ENCODE measurements at regions not wholly inside any gene's neighbourhood (a gene's known extent, or its start where the extent isn't known, plus 50 kb on each side); places are given as distances from the start of the nearest gene placed in this dataset.

DNA sequence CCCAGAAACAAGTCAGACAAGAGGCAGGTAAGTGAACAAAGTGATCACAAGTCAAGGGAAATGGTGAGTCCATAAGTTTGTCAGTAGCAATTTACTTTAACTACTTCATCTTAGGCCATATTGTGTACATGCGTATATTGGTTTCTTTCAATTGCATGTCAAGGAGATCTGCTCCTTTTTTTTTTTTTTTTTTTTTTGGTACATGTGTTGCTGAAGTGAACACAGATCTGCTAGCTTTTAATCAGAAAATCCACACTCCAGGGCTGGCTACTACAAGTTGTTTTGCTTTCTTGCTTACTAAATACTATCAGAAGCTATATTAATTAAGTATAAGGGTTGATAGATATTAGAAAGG, 985.1 kb downstream of the TSN start:
- H3K4me3 ChIP-seq (ENCODE audit: low read length) = no peak overlapping the region
- H3K36me3 ChIP-seq (ENCODE audit: control insufficient read depth, insufficient read depth, low read length, severe bottlenecking) = no peaks in the 10 kb centered on the region
- H3K27me3 ChIP-seq (replicated peaks; ENCODE audit: control insufficient read depth, insufficient read depth, low read length) = no peaks in the 10 kb centered on the region
- no peak for DNase-seq (ENCODE audit: low read depth)
- H3K9me3 ChIP-seq (ENCODE audit: control insufficient read depth, low read length) = no peaks in the 10 kb centered on the region
- H3K9ac ChIP-seq (ENCODE audit: low read length) = no peak overlapping the region
- no peaks in the 10 kb centered on the region for H3K4me1 ChIP-seq (ENCODE audit: control insufficient read depth, insufficient read depth, low read length)

DNA sequence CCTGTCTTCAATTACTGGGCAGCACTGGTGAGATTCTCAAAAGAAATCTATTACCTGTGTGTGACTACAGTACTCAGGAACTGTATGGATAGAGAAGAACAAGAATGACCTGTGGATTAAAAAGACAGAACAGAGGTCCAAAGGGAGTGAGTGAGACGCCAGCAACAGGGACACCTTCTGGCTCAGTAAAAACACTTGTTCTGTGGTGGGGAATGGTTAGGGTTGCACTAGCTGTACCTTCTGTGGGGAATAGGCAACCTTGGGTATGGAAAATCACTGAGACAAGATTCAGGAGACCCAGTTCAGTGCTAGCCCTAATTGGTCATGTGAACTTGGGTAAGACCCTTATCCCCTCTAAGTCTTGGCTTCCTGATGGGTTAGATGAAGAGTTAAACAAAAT, 986.0 kb downstream of the TSN start:
- Histone ChIP-seq H3K27me3 (replicated peaks; ENCODE audit: control insufficient read depth, insufficient read depth, low read length) (no peaks in the 10 kb centered on the region), H3K4me1 (ENCODE audit: control insufficient read depth, insufficient read depth, low read length) (no peaks in the 10 kb centered on the region), H3K36me3 (ENCODE audit: control insufficient read depth, insufficient read depth, low read length, severe bottlenecking) (no peaks in the 10 kb centered on the region), H3K9ac (ENCODE audit: low read length) (no peak overlapping the region), H3K4me3 (ENCODE audit: low read length) (no peak overlapping the region), H3K9me3 (ENCODE audit: control insufficient read depth, low read length) (no peaks in the 10 kb centered on the region)
- DNase-seq (ENCODE audit: low read depth) = no peak

DNA sequence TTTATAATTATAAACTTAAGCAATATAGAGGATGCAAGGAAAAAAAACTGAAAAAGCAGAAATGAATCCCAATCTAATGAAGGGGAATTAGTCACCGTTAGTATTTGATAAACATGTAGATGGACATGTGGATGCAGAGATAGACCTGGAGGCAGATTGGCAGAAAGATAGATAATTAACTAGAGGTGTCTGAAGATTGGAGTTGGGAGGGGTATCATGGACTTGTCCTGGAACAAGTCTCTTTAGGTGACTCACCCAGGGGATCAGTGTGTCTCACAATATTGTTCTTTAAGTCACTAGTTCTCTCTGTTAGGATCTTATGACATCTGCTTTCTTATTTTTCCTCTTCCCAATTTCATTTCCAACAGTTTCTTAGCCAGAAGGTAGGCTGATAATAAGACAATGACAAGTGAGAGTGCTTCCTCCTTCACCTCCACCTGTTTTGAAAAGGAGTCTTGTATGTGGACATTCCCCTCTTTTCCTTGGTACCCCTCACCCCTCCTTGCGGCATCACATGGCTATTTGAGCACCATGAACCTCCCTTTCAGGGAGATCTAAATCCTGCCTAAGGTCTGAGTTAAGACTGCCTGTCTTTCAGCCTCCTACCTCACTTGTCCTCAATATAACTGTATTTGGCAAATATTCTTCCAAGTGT, 987.7 kb downstream of the TSN start:
- Histone ChIP-seq H3K36me3 (ENCODE audit: control insufficient read depth, insufficient read depth, low read length, severe bottlenecking) (no peaks in the 10 kb centered on the region), H3K27me3 (replicated peaks; ENCODE audit: control insufficient read depth, insufficient read depth, low read length) (no peaks in the 10 kb centered on the region), H3K4me3 (ENCODE audit: low read length) (no peak overlapping the region), H3K9ac (ENCODE audit: low read length) (no peak overlapping the region), H3K4me1 (ENCODE audit: control insufficient read depth, insufficient read depth, low read length) (no peaks in the 10 kb centered on the region), H3K9me3 (ENCODE audit: control insufficient read depth, low read length) (no peaks in the 10 kb centered on the region)
- no peak for DNase-seq (ENCODE audit: low read depth)

DNA sequence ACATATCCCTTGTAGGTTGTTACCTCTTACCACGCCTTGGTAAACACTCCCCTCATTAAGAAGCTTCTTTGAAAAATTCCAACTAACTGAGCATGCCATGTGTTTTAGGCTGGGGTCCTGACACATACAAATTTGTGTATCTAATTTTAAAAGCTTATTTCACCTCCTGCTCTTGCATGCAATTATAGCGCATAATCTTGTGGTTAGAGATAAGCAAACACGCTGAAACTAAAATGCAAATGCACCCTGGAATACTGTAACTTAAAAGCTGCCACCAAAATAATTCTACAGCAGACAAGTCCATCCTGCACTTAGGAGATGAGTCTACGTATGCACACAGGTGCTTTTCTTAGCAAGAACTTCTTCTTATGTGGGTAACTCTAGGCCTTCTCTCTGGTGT, 990.2 kb downstream of the TSN start:
- no peak overlapping the region for H3K9ac ChIP-seq (ENCODE audit: low read length)
- no peaks in the 10 kb centered on the region for H3K9me3 ChIP-seq (ENCODE audit: control insufficient read depth, low read length)
- H3K4me1 ChIP-seq (ENCODE audit: control insufficient read depth, insufficient read depth, low read length) = no peaks in the 10 kb centered on the region
- DNase-seq (ENCODE audit: low read depth) = no peak
- H3K4me3 ChIP-seq (ENCODE audit: low read length) = no peak overlapping the region
- H3K36me3 ChIP-seq (ENCODE audit: control insufficient read depth, insufficient read depth, low read length, severe bottlenecking) = no peaks in the 10 kb centered on the region
- H3K27me3 ChIP-seq (replicated peaks; ENCODE audit: control insufficient read depth, insufficient read depth, low read length) = no peaks in the 10 kb centered on the region

DNA sequence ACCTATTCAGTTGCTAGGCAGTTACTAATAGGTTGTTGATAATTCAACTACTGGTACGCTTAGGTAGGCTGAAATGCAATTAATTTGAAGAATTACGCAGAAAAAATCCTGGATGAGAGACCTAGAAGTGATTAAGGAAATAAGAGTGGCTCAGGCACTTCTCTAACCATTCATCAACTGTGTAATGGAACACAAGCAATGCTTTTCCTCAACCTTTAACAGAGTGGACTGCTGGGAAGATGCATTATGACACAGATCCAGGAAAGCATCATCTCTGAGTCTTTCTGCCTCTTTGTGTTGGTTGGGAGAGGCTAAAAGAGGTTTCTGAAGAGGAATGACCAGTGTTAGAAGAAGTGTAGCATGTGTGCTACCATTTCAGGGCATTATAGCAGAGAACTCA, 992.2 kb downstream of the TSN start:
- Histone ChIP-seq H3K36me3 (ENCODE audit: control insufficient read depth, insufficient read depth, low read length, severe bottlenecking) (no peaks in the 10 kb centered on the region), H3K9me3 (ENCODE audit: control insufficient read depth, low read length) (no peaks in the 10 kb centered on the region), H3K9ac (ENCODE audit: low read length) (no peak overlapping the region), H3K4me1 (ENCODE audit: control insufficient read depth, insufficient read depth, low read length) (no peaks in the 10 kb centered on the region), H3K4me3 (ENCODE audit: low read length) (no peak overlapping the region), H3K27me3 (replicated peaks; ENCODE audit: control insufficient read depth, insufficient read depth, low read length) (no peaks in the 10 kb centered on the region)
- no peak for DNase-seq (ENCODE audit: low read depth)

DNA sequence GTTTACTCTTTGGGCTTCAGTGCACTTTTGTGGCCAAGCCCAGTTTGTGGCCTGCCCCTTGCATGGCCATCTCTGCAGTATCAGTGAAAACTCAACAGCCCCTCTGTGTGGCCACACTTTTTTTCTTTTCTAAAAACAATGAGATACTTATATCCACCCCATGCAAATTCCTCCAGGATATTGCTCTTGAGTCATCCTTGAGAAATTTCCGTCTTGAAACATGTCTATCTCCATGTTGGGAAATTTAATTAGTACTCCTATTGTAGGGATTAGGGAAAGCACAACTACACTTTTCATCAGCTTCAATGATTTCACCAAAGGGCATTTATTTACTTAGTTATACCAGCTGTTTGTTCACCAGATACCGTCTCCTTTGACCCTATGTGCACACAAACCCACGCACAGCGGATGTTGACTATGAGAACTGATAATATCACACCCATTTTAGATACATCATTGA, 993.1 kb downstream of the TSN start:
- H3K4me1 ChIP-seq (ENCODE audit: control insufficient read depth, insufficient read depth, low read length) = no peaks in the 10 kb centered on the region
- DNase-seq (ENCODE audit: low read depth) = peak; percentile 5
- H3K9ac ChIP-seq (ENCODE audit: low read length) = no peak overlapping the region
- no peaks in the 10 kb centered on the region for H3K36me3 ChIP-seq (ENCODE audit: control insufficient read depth, insufficient read depth, low read length, severe bottlenecking)
- no peak overlapping the region for H3K4me3 ChIP-seq (ENCODE audit: low read length)
- no peaks in the 10 kb centered on the region for H3K9me3 ChIP-seq (ENCODE audit: control insufficient read depth, low read length)
- no peaks in the 10 kb centered on the region for H3K27me3 ChIP-seq (replicated peaks; ENCODE audit: control insufficient read depth, insufficient read depth, low read length)

DNA sequence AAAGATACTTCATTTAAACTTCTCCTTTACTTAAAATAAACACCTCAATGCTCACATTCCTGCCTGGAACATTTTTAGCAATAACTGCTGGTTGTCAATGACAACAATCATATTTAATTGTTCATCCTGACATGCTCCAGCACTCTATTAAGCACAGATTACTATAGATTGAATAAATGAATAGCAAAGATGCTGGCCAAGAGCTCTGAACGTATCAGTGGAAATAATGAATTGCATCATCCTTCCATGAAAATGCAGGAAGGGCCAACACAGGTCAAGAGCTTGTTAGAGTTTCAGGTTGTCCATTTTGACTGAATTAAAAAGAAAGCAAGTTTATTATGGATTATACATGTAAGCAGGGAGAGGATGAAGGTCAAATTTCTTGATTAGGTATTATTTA, 994.0 kb downstream of the TSN start:
- Histone ChIP-seq H3K27me3 (replicated peaks; ENCODE audit: control insufficient read depth, insufficient read depth, low read length) (no peaks in the 10 kb centered on the region), H3K4me1 (ENCODE audit: control insufficient read depth, insufficient read depth, low read length) (no peaks in the 10 kb centered on the region), H3K9ac (ENCODE audit: low read length) (no peak overlapping the region), H3K9me3 (ENCODE audit: control insufficient read depth, low read length) (no peaks in the 10 kb centered on the region), H3K36me3 (ENCODE audit: control insufficient read depth, insufficient read depth, low read length, severe bottlenecking) (no peaks in the 10 kb centered on the region), H3K4me3 (ENCODE audit: low read length) (no peak overlapping the region)
- no peak for DNase-seq (ENCODE audit: low read depth)

DNA sequence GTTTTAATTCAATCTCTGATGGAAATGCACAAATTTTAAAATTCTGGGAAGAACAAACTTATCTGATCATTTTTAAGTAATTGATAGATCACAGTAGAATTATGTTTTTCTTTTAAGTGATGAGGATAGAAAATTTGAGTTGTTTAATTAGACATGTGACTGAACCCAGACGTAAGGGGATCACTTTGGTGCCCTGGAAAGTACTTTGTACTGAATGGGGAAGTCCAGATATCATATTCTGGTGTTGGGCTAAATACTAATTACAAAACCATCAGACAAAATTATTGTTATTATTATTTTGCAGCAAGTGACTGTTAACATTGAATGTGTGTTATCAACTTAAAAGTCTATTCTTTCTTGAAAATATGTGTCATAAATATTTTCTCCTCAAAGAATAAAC, 994.6 kb downstream of the TSN start:
- Histone ChIP-seq H3K27me3 (replicated peaks; ENCODE audit: control insufficient read depth, insufficient read depth, low read length) (no peaks in the 10 kb centered on the region), H3K9ac (ENCODE audit: low read length) (no peak overlapping the region), H3K9me3 (ENCODE audit: control insufficient read depth, low read length) (no peaks in the 10 kb centered on the region), H3K36me3 (ENCODE audit: control insufficient read depth, insufficient read depth, low read length, severe bottlenecking) (no peaks in the 10 kb centered on the region), H3K4me3 (ENCODE audit: low read length) (no peak overlapping the region), H3K4me1 (ENCODE audit: control insufficient read depth, insufficient read depth, low read length) (no peaks in the 10 kb centered on the region)
- DNase-seq (ENCODE audit: low read depth) = no peak

DNA sequence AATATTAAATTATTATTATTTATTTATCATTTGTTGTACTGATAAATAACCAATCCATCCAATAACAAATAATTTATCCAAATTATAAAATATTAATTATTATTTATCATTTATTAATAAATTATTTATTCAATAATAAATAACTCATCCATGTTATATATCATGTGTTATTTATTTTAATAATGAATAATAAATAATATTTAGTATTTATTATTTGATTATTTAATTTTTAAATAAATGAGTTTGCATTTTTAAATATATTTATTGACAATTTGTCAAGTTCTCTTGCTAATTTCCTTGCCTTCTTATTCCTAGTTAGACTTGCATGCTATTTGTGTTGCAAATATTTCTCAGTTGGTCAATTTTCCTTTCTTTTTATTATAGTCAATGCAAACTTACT, 995.4 kb downstream of the TSN start:
- no peaks in the 10 kb centered on the region for H3K36me3 ChIP-seq (ENCODE audit: control insufficient read depth, insufficient read depth, low read length, severe bottlenecking)
- no peak for DNase-seq (ENCODE audit: low read depth)
- H3K4me3 ChIP-seq (ENCODE audit: low read length) = no peak overlapping the region
- H3K9ac ChIP-seq (ENCODE audit: low read length) = no peak overlapping the region
- H3K27me3 ChIP-seq (replicated peaks; ENCODE audit: control insufficient read depth, insufficient read depth, low read length) = no peaks in the 10 kb centered on the region
- H3K4me1 ChIP-seq (ENCODE audit: control insufficient read depth, insufficient read depth, low read length) = no peaks in the 10 kb centered on the region
- no peaks in the 10 kb centered on the region for H3K9me3 ChIP-seq (ENCODE audit: control insufficient read depth, low read length)

DNA sequence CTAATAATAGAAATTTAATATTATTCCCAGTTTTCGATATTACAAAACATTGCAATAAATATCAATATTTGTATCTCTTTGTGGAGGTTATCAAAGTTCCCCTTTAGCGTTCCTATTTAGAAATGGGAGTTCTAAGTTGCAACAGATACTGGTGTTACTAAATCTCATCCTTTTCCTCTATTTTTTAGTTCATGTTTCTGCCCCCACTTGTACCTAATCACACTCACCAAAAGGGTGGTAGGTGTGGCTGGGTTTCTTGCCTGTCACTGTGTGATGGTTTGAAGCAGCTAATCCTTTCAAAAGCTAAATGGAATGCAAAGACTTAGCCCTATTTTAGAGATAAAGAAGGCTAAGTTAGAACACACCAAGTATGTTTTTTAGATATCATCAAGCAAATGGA, 997.9 kb downstream of the TSN start:
- Histone ChIP-seq H3K4me3 (ENCODE audit: low read length) (no peak overlapping the region), H3K9me3 (ENCODE audit: control insufficient read depth, low read length) (no peaks in the 10 kb centered on the region), H3K9ac (ENCODE audit: low read length) (no peak overlapping the region), H3K4me1 (ENCODE audit: control insufficient read depth, insufficient read depth, low read length) (no peaks in the 10 kb centered on the region), H3K27me3 (replicated peaks; ENCODE audit: control insufficient read depth, insufficient read depth, low read length) (no peaks in the 10 kb centered on the region), H3K36me3 (ENCODE audit: control insufficient read depth, insufficient read depth, low read length, severe bottlenecking) (no peaks in the 10 kb centered on the region)
- DNase-seq (ENCODE audit: low read depth) = no peak

DNA sequence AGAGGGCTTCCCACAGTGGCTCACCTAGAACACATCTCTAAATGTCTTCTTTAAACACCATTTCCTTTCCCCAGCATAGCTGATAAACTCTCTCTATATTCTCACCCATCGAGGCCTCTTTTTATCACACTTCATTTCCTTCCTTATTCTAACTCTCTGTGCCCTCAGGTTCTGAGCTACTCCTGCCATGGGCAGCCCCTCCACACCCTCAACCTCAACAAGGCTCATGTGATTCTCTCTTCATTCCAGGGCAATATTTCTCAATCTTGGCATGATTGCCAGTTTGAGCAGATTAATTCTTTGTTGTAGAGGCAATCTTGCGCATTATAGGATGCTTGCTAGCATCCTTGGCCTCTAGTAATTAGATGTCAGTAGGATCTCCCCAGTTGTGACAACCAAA, 999.1 kb downstream of the TSN start:
- H3K36me3 ChIP-seq (ENCODE audit: control insufficient read depth, insufficient read depth, low read length, severe bottlenecking) = no peaks in the 10 kb centered on the region
- H3K4me3 ChIP-seq (ENCODE audit: low read length) = no peak overlapping the region
- H3K9me3 ChIP-seq (ENCODE audit: control insufficient read depth, low read length) = no peaks in the 10 kb centered on the region
- no peaks in the 10 kb centered on the region for H3K27me3 ChIP-seq (replicated peaks; ENCODE audit: control insufficient read depth, insufficient read depth, low read length)
- no peaks in the 10 kb centered on the region for H3K4me1 ChIP-seq (ENCODE audit: control insufficient read depth, insufficient read depth, low read length)
- H3K9ac ChIP-seq (ENCODE audit: low read length) = no peak overlapping the region
- no peak for DNase-seq (ENCODE audit: low read depth)

DNA sequence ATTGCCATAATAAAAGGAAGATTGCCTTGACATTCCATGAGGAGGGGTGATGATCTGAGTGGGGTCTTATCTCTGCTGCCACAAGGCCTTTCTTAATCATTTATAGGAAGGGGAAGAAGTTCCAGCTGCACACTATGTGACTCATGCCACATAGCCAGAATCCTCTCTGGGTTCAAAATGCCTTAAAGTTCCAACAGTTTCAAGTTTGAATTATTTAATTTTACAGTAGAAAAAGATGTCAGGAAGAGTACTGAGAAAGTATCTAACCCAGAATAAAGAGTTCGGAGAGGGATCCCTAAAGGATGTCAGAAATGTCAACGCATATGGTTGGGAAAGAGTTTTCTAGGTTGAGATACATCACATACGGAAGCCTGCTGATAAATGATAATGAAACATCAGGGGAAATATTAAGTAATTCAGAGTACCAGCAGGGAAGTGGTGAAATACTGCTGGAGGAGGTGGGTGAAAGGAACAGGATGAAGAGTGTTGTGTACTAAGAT, 999.9 kb downstream of the TSN start:
- no peak for DNase-seq (ENCODE audit: low read depth)
- H3K4me3 ChIP-seq (ENCODE audit: low read length) = no peak overlapping the region
- no peaks in the 10 kb centered on the region for H3K4me1 ChIP-seq (ENCODE audit: control insufficient read depth, insufficient read depth, low read length)
- H3K36me3 ChIP-seq (ENCODE audit: control insufficient read depth, insufficient read depth, low read length, severe bottlenecking) = no peaks in the 10 kb centered on the region
- H3K9ac ChIP-seq (ENCODE audit: low read length) = no peak overlapping the region
- H3K27me3 ChIP-seq (replicated peaks; ENCODE audit: control insufficient read depth, insufficient read depth, low read length) = no peaks in the 10 kb centered on the region
- H3K9me3 ChIP-seq (ENCODE audit: control insufficient read depth, low read length) = no peaks in the 10 kb centered on the region
